ENCODE measurements at regions not wholly inside any gene's neighbourhood (a gene's known extent, or its start where the extent isn't known, plus 50 kb on each side); places are given as distances from the start of the nearest gene placed in this dataset.

DNA sequence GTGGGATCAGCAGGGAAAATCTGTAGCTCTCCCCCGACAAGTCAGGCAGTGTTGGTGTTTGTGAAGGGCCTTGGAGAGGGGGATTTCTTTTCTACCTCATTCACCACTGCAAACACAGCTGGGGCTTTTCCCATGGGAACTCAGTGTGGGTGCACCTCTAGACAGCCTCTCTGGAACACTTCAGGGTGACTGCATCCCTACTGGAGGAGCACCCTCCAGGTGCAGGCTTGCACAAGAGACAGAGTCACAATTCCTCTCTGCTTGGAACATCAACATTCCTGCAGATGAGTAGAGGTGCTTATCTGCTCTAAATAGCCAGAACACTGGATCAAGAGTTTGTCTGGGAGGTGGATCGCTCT, 72.7 kb upstream of the AKAP13 start:
- no peak for DNase-seq (ENCODE audit: low read depth in 3 of 3)

DNA sequence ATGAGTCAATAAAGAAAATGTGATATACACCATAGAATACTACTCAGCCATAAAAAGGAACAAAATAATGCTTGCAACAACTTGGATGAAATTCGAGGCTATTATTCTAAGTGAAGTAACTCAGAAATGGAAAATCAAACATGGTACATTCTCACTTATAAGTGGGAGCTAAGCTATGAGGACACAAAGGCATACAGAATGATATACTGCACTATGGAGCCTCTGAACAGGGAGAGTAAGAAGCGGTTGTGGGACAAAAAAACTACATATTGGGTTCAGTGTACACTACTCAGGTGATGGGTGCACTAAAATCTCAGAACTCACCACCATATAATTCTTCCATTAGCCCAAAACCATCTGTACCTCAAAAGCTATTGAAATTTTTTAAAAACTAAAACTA, 68.8 kb upstream of the AKAP13 start:
- no peak for DNase-seq (ENCODE audit: low read depth in 3 of 3)

DNA sequence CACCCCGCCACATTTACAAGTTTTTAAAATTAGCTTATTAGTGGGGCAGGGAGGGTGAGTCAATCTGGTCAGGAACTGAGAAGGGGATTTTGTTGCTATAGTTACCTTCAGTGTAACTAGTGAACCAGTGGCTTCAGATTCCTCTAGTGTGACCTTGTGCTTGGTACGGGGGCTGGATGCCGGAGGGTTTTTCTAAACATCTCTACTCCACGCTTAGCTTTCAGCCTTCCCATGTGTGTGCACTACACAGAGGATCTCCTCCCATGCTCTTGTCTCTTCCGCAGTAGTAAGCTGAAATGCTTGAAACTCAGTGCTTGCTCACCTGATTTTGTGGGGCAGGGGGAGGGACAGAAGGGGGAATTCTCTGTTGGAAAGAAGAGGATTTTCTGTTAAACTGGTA, 67.9 kb upstream of the AKAP13 start:
- no peak for DNase-seq (ENCODE audit: low read depth in 3 of 3)

DNA sequence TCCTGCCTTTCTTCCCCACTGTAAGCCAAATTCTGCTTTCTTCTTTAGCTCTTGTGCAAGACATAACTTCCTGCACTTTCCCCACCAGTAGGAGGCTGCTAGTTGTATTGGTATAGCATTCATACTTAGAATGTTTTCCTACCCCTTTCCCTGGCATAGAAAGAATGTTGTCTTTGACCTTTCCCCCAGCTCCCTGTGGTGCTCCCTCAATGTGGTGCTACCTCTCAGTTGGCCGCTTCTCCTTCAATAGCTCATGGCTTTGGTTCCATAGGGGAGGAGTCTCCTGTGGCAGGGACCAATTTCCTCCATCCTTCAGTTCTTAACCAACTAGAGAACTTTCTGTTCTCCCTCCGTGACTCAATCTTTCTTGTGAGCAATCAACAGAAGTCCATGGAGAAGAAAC, 67.5 kb upstream of the AKAP13 start:
- DNase-seq (ENCODE audit: low read depth in 3 of 3) = no peak

DNA sequence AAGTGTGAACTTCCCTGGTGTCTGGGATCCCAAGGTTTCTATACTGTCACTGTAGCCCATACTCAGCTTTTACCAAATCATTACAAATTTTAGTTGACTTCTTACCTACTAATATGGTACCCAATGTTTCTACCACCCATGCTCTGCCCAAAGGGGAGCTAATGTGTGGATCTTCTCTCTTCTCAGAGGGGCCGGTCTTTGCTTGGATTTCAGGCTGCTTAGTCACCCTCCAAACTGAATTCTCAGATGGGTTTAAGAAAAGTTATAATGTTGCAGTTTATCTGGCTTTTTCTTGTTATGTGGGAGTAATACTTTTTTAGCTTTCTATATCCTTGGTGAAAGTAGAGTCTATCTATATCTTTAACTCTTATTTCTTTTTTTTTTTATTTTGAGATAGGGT, 67.1 kb upstream of the AKAP13 start:
- no peak for DNase-seq (ENCODE audit: low read depth in 3 of 3)

DNA sequence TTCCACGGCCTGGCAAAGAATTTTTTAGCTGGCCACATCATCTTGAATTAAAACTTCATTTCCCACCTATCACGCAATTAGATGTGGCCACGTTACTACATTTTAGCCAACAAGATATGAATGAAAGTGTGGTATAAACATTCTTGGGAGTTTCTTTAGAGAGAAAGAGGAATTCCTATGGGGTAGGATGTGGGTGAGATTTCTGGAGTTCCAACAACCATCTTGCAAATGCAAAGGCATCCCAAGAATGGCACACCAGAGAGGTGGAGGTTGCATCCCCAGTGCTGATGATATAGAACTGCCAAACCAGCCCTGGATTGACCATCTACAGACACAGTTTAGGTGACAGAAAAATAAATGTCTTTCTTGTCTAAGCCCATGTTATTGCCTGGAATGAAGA, 66.3 kb upstream of the AKAP13 start:
- no peak for DNase-seq (ENCODE audit: low read depth in 3 of 3)

DNA sequence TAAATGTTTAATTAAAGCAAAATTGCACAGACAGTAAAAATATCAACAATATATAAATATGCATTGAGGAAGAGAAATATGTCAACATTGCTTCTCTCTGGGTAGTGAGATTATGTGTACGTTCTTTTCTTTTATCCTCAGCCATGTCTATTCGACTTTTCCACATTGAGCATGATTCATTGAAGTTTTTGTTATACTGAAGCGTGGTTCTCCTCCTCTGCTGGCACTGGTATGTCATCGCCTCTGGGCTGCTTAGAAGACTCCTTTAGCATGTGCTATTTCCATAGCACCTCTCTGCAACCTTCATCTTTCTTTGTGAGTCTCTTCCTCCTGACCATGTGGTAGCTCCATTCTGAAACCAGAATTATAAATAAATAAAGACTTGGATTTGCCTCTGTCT, 65.8 kb upstream of the AKAP13 start:
- DNase-seq (ENCODE audit: low read depth in 3 of 3) = no peak

DNA sequence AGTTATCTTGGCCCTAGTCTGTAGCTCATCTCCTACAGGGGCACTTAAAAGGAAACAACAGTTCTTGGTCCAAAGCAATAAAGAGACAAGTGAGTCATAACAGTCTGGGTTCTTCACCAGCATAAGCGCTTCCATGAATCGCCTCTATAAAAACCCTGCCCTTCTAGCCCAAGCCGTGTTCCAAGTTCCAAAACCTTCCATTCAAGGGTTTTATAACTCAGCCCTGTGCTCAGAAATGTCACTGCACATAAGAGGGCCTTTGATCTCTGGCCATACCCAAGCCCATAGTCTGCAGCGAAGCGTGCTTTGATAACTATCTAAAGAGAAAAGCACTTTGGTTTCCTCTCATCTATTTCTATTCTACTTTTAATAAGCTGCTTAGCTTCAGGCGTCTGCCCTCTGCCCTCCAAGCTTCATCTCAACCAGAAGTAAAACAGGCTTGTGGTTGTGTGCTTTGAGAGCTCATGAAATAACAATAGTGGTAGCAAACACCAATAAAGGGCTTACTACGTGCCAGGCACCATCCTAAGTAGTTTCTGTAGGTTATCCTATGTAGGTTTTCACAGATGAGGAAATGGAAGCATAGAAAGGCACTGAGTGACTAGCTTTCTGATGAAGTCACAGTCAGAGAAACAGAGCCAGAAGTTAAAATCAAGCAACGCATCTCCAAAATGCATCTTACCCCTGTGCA, 64.0 kb upstream of the AKAP13 start:
- DNase-seq (ENCODE audit: low read depth in 3 of 3) = no peak

DNA sequence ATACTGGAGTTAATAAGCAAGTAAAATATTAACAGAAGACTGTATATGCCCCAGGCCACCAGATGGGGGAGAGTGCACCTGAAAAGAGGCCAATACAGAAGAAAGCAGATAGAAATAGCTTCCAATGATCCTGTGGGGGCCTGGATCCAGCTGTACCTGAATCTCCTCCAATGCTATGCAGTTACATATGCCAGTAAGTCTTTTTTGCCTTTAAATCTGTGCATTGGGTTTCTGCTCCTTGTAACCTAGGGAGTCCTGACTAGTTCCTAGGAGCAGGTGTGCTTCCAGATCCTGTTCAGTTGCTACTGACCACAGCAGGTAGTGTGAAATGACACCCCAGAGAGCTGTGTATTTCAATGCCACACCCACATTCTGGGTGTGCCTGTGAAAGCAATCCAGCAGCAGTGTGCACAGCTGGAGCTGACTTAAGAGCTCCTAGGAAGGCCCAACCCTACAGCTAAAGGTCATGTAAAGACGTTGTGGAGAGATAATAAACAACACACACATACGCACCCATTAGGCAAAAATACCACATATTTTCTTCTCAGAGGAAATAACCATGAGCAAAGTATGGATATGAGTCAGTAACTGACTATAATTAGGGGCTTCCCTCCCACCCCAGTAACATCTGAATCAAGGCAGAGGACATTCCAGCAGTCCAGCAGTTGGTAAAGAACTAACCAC, 62.2 kb upstream of the AKAP13 start:
- no peak for DNase-seq (ENCODE audit: low read depth in 3 of 3)

DNA sequence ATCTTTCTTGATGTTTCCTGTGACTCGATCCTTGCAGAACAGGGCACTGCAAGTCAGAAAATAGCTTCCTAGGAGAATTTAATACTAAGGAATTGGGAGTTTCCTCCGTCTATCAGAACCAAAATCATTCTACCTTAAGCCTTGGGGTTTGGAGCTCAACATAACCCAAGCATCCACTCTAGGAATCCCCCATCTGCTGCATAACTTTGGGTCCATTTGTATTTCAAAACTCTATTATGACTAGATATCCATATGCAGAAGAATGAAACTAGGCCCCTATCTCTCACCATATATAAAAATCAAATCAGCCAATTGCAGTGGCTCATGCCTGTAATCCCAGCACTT, 61.7 kb upstream of the AKAP13 start:
- no peak for DNase-seq (ENCODE audit: low read depth in 3 of 3)

DNA sequence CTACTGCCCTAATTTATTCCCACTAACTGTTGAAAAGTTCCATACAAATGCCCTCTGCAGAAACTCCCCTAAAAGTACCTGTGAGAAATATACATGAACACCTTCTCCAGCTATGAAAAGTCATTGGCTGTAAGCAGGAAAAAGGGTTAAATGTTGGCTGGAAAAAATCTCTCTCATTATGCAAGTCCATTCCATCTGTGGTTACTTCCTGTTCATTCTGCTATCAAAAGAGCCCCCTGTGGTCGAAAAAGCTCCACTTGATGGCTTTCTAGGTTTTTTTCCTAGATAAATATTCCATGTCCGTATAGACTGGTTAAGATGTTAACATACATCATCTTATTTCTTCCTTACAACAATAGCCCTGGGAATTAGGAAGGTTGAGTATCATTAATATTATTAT, 56.2 kb upstream of the AKAP13 start:
- no peak for DNase-seq (ENCODE audit: low read depth in 3 of 3)

DNA sequence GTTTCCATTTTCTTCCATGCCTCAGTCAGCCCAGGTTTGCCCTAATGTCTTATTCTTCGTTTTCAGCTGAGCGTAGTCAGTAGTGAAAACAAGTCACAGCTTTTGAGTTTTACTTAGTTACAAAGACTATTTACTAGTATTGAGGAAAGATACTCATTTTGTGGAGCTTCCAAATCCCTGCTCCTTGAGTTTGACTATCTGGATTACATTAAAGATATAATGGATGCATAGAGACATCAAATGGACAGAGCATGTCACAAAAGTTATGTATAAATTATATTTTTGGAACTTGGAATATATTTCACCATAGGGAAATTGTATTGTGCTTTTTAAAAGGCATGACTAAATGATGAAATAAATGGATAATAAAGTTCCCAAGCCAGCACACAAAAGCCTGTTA, 54.6 kb upstream of the AKAP13 start:
- no peak for DNase-seq (ENCODE audit: low read depth in 3 of 3)

DNA sequence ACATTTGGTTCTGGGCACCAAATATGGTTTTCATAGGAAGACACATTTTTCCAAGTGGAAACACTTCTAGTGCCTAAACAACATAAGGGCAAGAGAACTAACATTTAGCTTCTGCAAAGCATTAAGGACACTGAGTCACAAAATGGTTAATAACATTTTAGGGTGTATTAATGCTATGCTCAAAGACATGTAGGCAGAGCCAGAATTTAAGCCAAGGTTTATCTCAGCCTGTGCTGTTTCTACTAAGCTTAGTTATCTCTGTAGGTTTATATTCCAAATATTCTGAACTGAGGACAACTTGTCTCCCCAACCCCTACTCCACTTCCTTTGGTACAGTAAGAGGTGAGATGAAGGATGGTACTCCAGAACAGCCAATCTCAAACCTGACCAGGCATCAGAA, 54.1 kb upstream of the AKAP13 start:
- DNase-seq (ENCODE audit: low read depth in 3 of 3) = no peak

DNA sequence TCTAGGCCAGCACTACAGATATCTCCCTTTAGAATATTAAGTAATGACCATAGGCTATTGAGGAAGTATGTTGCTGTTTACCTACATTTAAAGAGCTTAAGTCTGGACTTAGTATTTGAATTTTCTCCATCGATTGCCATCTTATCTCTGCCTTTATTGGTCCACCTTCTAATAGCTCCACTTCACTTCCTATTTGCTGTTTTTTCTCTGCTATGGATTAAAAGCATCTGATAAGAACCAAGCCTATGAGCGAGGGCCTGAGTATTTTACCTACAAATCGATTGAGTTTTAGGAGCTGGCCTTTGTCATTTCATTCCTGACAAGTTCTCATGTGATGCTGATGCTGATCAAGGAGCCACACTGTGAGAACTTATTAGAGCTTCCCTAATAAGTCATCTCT, 52.6 kb upstream of the AKAP13 start:
- no peak for DNase-seq (ENCODE audit: low read depth in 3 of 3)

DNA sequence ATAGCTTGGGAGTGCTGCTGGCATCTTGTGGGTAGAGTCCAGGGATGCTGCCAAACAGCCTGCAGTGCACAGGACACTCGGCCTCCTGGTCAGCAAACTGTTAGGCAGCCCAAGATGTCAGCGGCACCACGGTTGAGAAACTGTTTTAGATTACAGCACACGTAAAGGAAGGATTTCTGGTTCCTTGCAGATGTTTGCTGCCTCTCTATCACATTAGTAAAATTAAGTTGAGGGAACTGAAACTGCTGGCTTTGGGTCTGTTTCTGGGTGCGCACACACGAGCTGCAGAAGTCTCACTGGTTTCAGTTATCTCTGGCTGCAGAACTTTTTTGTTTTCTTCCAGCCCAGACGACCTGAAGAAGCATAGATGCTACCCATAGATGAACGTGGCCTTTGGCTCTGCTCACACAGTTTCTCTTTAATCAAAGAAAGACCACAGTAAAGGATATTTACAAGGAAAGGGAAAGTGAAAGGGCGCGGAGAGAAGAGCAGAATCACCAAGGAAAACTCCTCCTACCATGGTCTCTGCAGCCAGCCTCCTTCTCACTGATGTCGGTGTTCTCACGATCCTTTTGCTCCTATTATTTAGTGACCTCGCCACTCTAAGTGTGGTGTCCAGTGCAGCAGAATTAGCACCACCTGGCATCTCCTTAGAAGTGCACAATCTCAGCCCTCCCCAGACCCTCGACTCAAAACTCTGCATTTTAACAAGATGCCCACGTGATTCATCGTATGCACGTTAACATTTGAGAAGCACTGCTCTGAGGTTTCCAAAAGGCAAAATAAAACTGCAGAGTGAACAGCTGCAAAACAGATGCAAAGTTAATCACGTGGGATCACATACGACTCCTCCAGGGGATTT, 50.6 kb upstream of the AKAP13 start:
- no peak for DNase-seq (ENCODE audit: low read depth in 3 of 3)
